HFFc6 (cell line): ENCODE measurements at regions not wholly inside any gene's neighbourhood (a gene's known extent, or its start where the extent isn't known, plus 50 kb on each side); places are given as distances from the start of the nearest gene placed in this dataset.
A peak's percentile ranks its signal among the peaks of the same experiment; 100 is the strongest.

Source experiments
- DNase-seq: peaks from one replicate; pipeline ENCODE4 v3.0.0-alpha.2; 2018
- H3K27ac Mint-ChIP-seq: 2 replicates; pipeline ENCODE4 v1.8.0; 2020; ENCODE audit warnings: mild to moderate bottlenecking, mixed read lengths
- H3K27me3 Mint-ChIP-seq: 2 replicates; pipeline ENCODE4 v1.8.0; 2021; ENCODE audit warnings: mild to moderate bottlenecking, moderate library complexity, mixed read lengths; ENCODE audit not compliant: insufficient read depth
- H3K36me3 Mint-ChIP-seq: 2 replicates; pipeline ENCODE4 v1.8.0; 2021; ENCODE audit warnings: low read depth, mixed read lengths
- H3K4me1 Mint-ChIP-seq: 2 replicates; pipeline ENCODE4 v1.8.0; 2020; ENCODE audit warnings: low read depth, mixed read lengths
- H3K4me3 Mint-ChIP-seq: 2 replicates; pipeline ENCODE4 v1.8.0; 2020; ENCODE audit warnings: mild to moderate bottlenecking, moderate library complexity, mixed read lengths
- H3K9me3 Mint-ChIP-seq: 2 replicates; pipeline ENCODE4 v1.8.0; 2020; ENCODE audit warnings: mild to moderate bottlenecking, mixed read lengths
- TF ChIP-seq, protein P1 (sequence below): fragments of 200-600 bp; sonication (generic); IDR thresholded peaks from 2 replicates; pipeline ENCODE4 v1.5.0; 2021; ENCODE audit warnings: antibody characterized with exemption, mild to moderate bottlenecking

DNA sequence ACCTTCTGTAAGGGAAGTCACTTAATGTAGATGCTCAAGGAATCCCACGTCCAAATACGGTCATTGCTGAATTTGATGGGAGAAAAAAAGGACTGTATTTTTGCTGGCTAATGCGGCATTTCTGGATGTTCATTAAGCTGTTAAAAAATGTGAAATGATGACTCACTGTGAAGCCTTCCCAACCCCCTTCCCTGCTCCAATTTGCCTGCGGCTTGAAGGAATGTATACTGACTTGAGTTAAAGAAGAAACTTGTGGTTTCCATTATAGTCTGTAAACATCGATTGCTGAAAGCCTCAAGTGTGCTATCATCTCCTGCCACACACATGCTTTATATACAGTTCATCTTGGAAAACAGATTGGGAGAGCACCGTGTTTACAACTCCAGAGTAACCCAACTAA lies 249.1 kb upstream of the JAG1 start:
- peak overlapping the region; percentile 47; the same call in 1 of the 2 replicates for H3K27ac Mint-ChIP-seq
- H3K4me1 Mint-ChIP-seq: peaks cover 50% of the 10 kb centered on the region
- TF ChIP-seq, protein P1, sequence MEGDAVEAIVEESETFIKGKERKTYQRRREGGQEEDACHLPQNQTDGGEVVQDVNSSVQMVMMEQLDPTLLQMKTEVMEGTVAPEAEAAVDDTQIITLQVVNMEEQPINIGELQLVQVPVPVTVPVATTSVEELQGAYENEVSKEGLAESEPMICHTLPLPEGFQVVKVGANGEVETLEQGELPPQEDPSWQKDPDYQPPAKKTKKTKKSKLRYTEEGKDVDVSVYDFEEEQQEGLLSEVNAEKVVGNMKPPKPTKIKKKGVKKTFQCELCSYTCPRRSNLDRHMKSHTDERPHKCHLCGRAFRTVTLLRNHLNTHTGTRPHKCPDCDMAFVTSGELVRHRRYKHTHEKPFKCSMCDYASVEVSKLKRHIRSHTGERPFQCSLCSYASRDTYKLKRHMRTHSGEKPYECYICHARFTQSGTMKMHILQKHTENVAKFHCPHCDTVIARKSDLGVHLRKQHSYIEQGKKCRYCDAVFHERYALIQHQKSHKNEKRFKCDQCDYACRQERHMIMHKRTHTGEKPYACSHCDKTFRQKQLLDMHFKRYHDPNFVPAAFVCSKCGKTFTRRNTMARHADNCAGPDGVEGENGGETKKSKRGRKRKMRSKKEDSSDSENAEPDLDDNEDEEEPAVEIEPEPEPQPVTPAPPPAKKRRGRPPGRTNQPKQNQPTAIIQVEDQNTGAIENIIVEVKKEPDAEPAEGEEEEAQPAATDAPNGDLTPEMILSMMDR: no peak
- peak overlapping the region; percentile 18; the same call in 1 of the 2 replicates for H3K4me3 Mint-ChIP-seq
- H3K27me3 Mint-ChIP-seq: peaks cover 1% of the 10 kb centered on the region; the same call in 1 of the 2 replicates
- H3K9me3 Mint-ChIP-seq: no peaks in the 10 kb centered on the region
- peak; percentile 70 for DNase-seq
- H3K36me3 Mint-ChIP-seq: no peaks in the 10 kb centered on the region

- peaks cover 4% of the 10 kb centered on the region; the same call in 1 of the 2 replicates for H3K27me3 Mint-ChIP-seq
- H3K27ac Mint-ChIP-seq: no peak overlapping the region
- H3K36me3 Mint-ChIP-seq: no peaks in the 10 kb centered on the region
- DNase-seq: peak; percentile 42
- H3K9me3 Mint-ChIP-seq: no peaks in the 10 kb centered on the region
- H3K4me3 Mint-ChIP-seq: no peak overlapping the region
- TF ChIP-seq, protein P1: no peak
- H3K4me1 Mint-ChIP-seq: peaks cover 40% of the 10 kb centered on the region
These were observed 250.9 kb upstream of the JAG1 start for GRCh38 chr20:10924644-10925201.

DNA sequence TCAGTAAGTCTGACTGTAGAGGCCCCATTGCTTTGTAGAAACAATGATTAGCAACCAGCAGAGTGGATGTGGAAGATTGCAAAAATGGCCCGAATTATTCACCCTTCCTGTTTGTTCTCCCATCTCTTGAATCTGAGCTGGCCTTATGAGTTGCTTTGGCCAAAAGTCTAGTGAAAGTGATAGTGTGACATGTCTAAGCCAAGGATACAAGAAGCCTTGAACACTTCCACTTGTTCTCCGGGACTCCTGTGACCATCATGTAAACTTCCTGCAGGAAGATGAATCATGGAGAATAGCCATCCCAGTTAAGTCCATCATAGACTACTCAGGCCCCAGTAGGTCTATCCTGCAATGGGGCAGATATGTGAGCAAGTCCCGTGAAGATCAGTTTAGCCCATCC lies 252.0 kb upstream of the JAG1 start:
- Mint-ChIP-seq H3K27me3 (peaks cover 4% of the 10 kb centered on the region; the same call in 1 of the 2 replicates), H3K4me1 (peaks cover 30% of the 10 kb centered on the region), H3K36me3 (no peaks in the 10 kb centered on the region), H3K27ac (no peak overlapping the region), H3K4me3 (no peak overlapping the region), H3K9me3 (peaks cover 3% of the 10 kb centered on the region; the same call in 1 of the 2 replicates)
- TF ChIP-seq, protein P1: no peak
- DNase-seq: no peak

DNA sequence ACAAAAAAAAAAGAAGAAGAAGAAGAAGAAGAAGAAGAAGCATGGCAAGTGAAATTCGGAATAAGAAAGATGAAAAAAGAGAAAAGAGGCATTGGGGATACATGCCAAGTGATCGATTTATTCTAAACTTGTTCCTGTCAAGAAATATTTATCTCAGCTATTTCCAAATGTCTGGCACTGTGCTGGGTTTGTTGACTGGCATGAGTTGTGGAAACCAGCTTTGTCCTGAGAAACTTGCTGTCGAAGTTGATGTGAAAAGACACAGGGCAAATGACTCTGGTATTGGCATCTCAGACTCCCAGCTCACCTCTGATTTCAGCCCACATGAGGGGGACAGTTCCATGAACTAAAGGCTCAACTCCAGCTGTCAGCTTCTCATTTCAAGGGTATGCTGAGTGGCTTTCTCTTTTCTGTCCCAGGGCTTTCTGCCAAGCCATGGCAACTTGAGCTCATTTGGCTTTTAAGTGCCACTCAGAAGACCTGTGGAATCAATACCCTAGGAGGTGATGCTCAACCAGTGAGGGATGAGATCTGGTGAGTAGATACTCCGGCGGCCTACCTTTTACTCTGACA lies 253.3 kb upstream of the JAG1 start:
- Mint-ChIP-seq H3K27ac (no peak overlapping the region), H3K9me3 (peaks cover 3% of the 10 kb centered on the region; the same call in 1 of the 2 replicates)
- no peak for DNase-seq

GRCh38 chr20:10927936-10928840 lies 254.4 kb upstream of the JAG1 start:
- no peaks in the 10 kb centered on the region for H3K36me3 Mint-ChIP-seq
- TF ChIP-seq, protein P1: no peak
- peaks cover 19% of the 10 kb centered on the region for H3K4me1 Mint-ChIP-seq
- peaks cover 10% of the 10 kb centered on the region; the same call in 1 of the 2 replicates for H3K27me3 Mint-ChIP-seq
- H3K4me3 Mint-ChIP-seq: no peak overlapping the region
- peaks cover 3% of the 10 kb centered on the region; the same call in 1 of the 2 replicates for H3K9me3 Mint-ChIP-seq
- no peak overlapping the region for H3K27ac Mint-ChIP-seq
- no peak for DNase-seq

More for the DNA sequence above, 253.3 kb upstream of the JAG1 start:
- H3K27me3 Mint-ChIP-seq: peaks cover 10% of the 10 kb centered on the region; the same call in 1 of the 2 replicates
- no peak overlapping the region for H3K4me3 Mint-ChIP-seq
- TF ChIP-seq, protein P1: no peak
- peaks cover 30% of the 10 kb centered on the region for H3K4me1 Mint-ChIP-seq
- H3K36me3 Mint-ChIP-seq: no peaks in the 10 kb centered on the region
